GM23248 (cell line): ENCODE measurements at regions not wholly inside any gene's neighbourhood (a gene's known extent, or its start where the extent isn't known, plus 50 kb on each side); places are given as distances from the start of the nearest gene placed in this dataset.

Experiments used
- DNase-seq: peaks from one replicate; pipeline ENCODE4 v3.0.0-alpha.2; 2015
- H2AFZ ChIP-seq: fragments of 200-600 bp; sonication (generic); 2 replicates; pipeline ENCODE4 v1.6.1; 2016; ENCODE audit warnings: antibody characterized with exemption
- H3F3A ChIP-seq: fragments of 200-600 bp; sonication (generic); 2 replicates; pipeline ENCODE4 v1.6.1; 2016; ENCODE audit warnings: mild to moderate bottlenecking, antibody characterized with exemption, mixed run types; ENCODE audit not compliant: insufficient read depth
- H3K27ac ChIP-seq: fragments of 200-600 bp; sonication (generic); 2 replicates; pipeline ENCODE4 v1.5.1; 2016; ENCODE audit warnings: mild to moderate bottlenecking
- H3K27me3 ChIP-seq: fragments of 200-600 bp; sonication (generic); replicated peaks from 2 replicates; pipeline ENCODE4 v1.6.1; 2016; ENCODE audit warnings: mild to moderate bottlenecking; ENCODE audit not compliant: insufficient read depth
- H3K36me3 ChIP-seq: fragments of 200-600 bp; sonication (generic); 2 replicates; pipeline ENCODE4 v1.6.1; 2016; ENCODE audit warnings: low read depth, mild to moderate bottlenecking
- H3K4me1 ChIP-seq: fragments of 200-600 bp; sonication (generic); 2 replicates; pipeline ENCODE4 v1.6.1; 2016; ENCODE audit warnings: mild to moderate bottlenecking; ENCODE audit not compliant: insufficient read depth
- H3K4me2 ChIP-seq: fragments of 200-600 bp; sonication (generic); one replicate; pipeline ENCODE4 v1.6.1; 2016; ENCODE audit warnings: mild to moderate bottlenecking; ENCODE audit not compliant: unreplicated experiment
- H3K4me3 ChIP-seq: fragments of 200-600 bp; sonication (generic); 2 replicates; pipeline ENCODE4 v1.5.1; 2016; ENCODE audit warnings: mild to moderate bottlenecking
- H3K79me2 ChIP-seq: fragments of 200-600 bp; sonication (generic); 2 replicates; pipeline ENCODE4 v1.6.1; 2016; ENCODE audit warnings: mild to moderate bottlenecking; ENCODE audit not compliant: insufficient read depth
- H3K9ac ChIP-seq: fragments of 200-600 bp; sonication (generic); 2 replicates; pipeline ENCODE4 v1.6.1; 2016; ENCODE audit warnings: mild to moderate bottlenecking
- H3K9me2 ChIP-seq: fragments of 200-600 bp; sonication (generic); 2 replicates; pipeline ENCODE4 v1.6.1; 2016; ENCODE audit warnings: mixed run types, mild to moderate bottlenecking, moderate library complexity; ENCODE audit not compliant: insufficient read depth
- H3K9me3 ChIP-seq: fragments of 200-600 bp; sonication (generic); one replicate; pipeline ENCODE4 v1.6.1; 2017; ENCODE audit warnings: low read depth
- H4K20me1 ChIP-seq: fragments of 200-600 bp; sonication (generic); 2 replicates; pipeline ENCODE4 v1.6.0; 2016; ENCODE audit not compliant: insufficient read depth
- EZH2 ChIP-seq: fragments of 200-600 bp; sonication (generic); IDR thresholded peaks from 2 replicates; pipeline ENCODE4 v1.6.1; 2018; ENCODE audit warnings: antibody characterized with exemption, mild to moderate bottlenecking; ENCODE audit not compliant: insufficient read depth, poor library complexity, severe bottlenecking
- EZH2phosphoT487 ChIP-seq: fragments of 200-600 bp; sonication (generic); IDR thresholded peaks from 2 replicates; pipeline ENCODE4 v1.6.1; 2018; ENCODE audit warnings: antibody characterized with exemption, moderate library complexity, mild to moderate bottlenecking, low read depth; ENCODE audit not compliant: insufficient read depth
- WGBS, 2 experiments: methylation state at CpG; one replicate each; pipeline ENCODE4 v1.1.6; 2015 to 2017; ENCODE audit warnings: low lambda C conversion rate in 2 of 2, low coverage in 1 of 2; ENCODE audit errors: missing lambda C conversion rate in 2 of 2; 5-methylcytosine and 5-hydroxymethylcytosine counted together
- in situ Hi-C: fragments of 300-500 bp; cut with MboI; formaldehyde crosslinking; loops from 2 replicates; pipeline ENCODE4 v1.15.0; 2020

DNA sequence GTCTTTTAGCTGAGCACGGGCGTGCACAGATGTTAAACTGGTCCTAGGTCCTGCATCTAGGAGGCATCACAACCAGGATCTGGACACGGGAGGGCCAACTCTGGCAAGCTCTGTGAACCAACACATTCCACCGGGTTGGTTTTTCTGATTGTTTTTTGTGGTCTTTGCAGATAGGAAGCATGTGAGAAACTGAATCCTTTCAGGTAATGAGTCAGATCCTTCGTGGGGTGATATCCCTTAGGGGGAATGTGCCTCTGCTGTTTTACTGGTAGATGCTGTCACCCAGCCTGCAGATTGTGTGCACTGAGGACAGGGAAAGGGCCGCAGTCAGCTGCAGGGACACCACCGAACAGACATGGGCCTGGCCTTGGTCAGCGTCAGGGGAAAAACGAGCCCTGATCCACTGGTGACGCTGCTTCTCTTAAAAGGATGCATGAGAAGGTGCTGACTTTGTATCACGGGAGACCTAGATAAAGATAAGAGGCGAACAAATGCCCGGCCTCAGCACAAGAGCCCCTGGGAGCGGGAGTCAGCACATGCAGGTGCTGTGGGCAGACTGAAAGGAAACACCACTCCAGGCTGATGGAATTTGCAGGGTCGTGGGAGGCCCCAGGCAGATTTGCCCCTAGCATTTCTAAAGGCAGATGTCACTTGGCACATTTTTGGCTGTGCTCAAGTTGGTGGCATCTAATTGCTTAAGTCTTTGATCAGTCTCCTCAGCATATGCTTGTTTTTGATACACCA lies 51.1 kb downstream of the DOP1B start:
- Histone ChIP-seq H3K4me1 (peaks cover 58% of the 10 kb centered on the region), H3K27me3 (no peaks in the 10 kb centered on the region), H3K9me3 (no peaks in the 10 kb centered on the region), H3K79me2 (no peaks in the 10 kb centered on the region), H4K20me1 (no peaks in the 10 kb centered on the region), H3K9ac (no peak overlapping the region), H3K36me3 (no peaks in the 10 kb centered on the region), H2AFZ (no peak overlapping the region), H3F3A (peaks cover 46% of the 10 kb centered on the region), H3K27ac (no peak overlapping the region), H3K4me2 (no peak overlapping the region), H3K4me3 (no peak overlapping the region), H3K9me2 (no peaks in the 10 kb centered on the region)
- TF ChIP-seq EZH2phosphoT487 = no peak
- TF ChIP-seq EZH2 = no peak
- in situ Hi-C loops = no loop called here
- WGBS, 2 experiments = 78% methylated on average over 15 of the region's 15 CpGs
- peak; percentile 40 for DNase-seq

GRCh38 chr21:36208326-36209013 lies 51.8 kb downstream of the DOP1B start:
- H3K36me3 ChIP-seq = no peaks in the 10 kb centered on the region
- in situ Hi-C loops = no loop called here
- WGBS, 2 experiments = 92% methylated on average over 27 of the region's 27 CpGs
- no peak for TF ChIP-seq EZH2phosphoT487
- TF ChIP-seq EZH2 = no peak
- H3K4me3 ChIP-seq = no peak overlapping the region
- DNase-seq = no peak
- no peak overlapping the region for H2AFZ ChIP-seq
- peaks cover 55% of the 10 kb centered on the region for H3K4me1 ChIP-seq
- no peaks in the 10 kb centered on the region for H3K9me3 ChIP-seq
- no peak overlapping the region for H3K9ac ChIP-seq
- H3F3A ChIP-seq = peaks cover 46% of the 10 kb centered on the region
- H4K20me1 ChIP-seq = no peaks in the 10 kb centered on the region
- no peak overlapping the region for H3K4me2 ChIP-seq
- no peaks in the 10 kb centered on the region for H3K79me2 ChIP-seq
- H3K27me3 ChIP-seq = no peaks in the 10 kb centered on the region
- no peak overlapping the region for H3K27ac ChIP-seq
- H3K9me2 ChIP-seq = no peaks in the 10 kb centered on the region

- Histone ChIP-seq H3K4me1 (peaks cover 46% of the 10 kb centered on the region), H3K27me3 (no peaks in the 10 kb centered on the region), H3K27ac (peak overlapping the region; percentile 85), H3F3A (peaks cover 36% of the 10 kb centered on the region), H2AFZ (0 out of 2 replicates have a peak overlapping the region, but pooled peaks have one; percentile 13), H3K9me3 (no peaks in the 10 kb centered on the region), H3K4me2 (peak overlapping the region; percentile 41), H3K79me2 (no peaks in the 10 kb centered on the region), H3K9ac (no peak overlapping the region), H3K9me2 (no peaks in the 10 kb centered on the region), H4K20me1 (no peaks in the 10 kb centered on the region), H3K36me3 (no peaks in the 10 kb centered on the region), H3K4me3 (no peak overlapping the region)
- in situ Hi-C loops = no loop called here
- TF ChIP-seq EZH2 = no peak
- TF ChIP-seq EZH2phosphoT487 = no peak
- 84 to 90% methylated on average over 11 of the region's 11 CpGs for WGBS, 2 experiments
- peak; percentile 75 for DNase-seq
Measured at GRCh38 chr21:36209626-36210171, 53.1 kb downstream of the DOP1B start.

GRCh38 chr21:36210779-36211659 lies 54.4 kb downstream of the DOP1B start:
- in situ Hi-C loops = no loop called here
- Histone ChIP-seq H3K27me3 (no peaks in the 10 kb centered on the region), H3K79me2 (no peaks in the 10 kb centered on the region), H3K4me2 (peak overlapping the region; percentile 32), H2AFZ (no peak overlapping the region), H3K9ac (peak overlapping the region; percentile 44), H3K9me3 (no peaks in the 10 kb centered on the region), H3F3A (peaks cover 36% of the 10 kb centered on the region), H3K9me2 (no peaks in the 10 kb centered on the region), H3K4me1 (peaks cover 46% of the 10 kb centered on the region), H3K36me3 (no peaks in the 10 kb centered on the region), H3K4me3 (no peak overlapping the region), H4K20me1 (no peaks in the 10 kb centered on the region), H3K27ac (peak overlapping the region; percentile 85)
- WGBS, 2 experiments = 89 to 91% methylated on average over 21 of the region's 21 CpGs
- TF ChIP-seq EZH2phosphoT487 (no peak), EZH2 (no peak)
- DNase-seq = peak; percentile 9
